WTC11 (cell line): ENCODE measurements at regions not wholly inside any gene's neighbourhood (a gene's known extent, or its start where the extent isn't known, plus 50 kb on each side); places are given as distances from the start of the nearest gene placed in this dataset.

Source experiments
- ATAC-seq: fragments of 200-7000 bp; cut with Tn5 transposase; 2 replicates; pipeline ENCODE4 v1.10.0; 2021; ENCODE audit warnings: mild to moderate bottlenecking, moderate library complexity
- CTCF ChIA-PET: fragments of 300-600 bp; sonication (Branson Sonifier 250); formaldehyde crosslinking; loops from one replicate; lab custom pipeline; 2021; ENCODE audit warnings: antibody characterized with exemption; lab: Charles Lee
- POLR2A ChIA-PET: fragments of 350-600 bp; sonication (Branson Sonifier 250); formaldehyde crosslinking; loops from one replicate; lab custom pipeline; 2021; ENCODE audit warnings: antibody characterized with exemption; lab: Charles Lee
- DNase-seq: peaks from one replicate; pipeline ENCODE4 v3.0.0; 2021; ENCODE audit warnings: low spot score
- H3K27ac Mint-ChIP-seq: 2 replicates; pipeline ENCODE4 v1.8.0; 2021; ENCODE audit warnings: mixed read lengths
- H3K27me3 Mint-ChIP-seq: 2 replicates; pipeline ENCODE4 v1.8.0; 2021; ENCODE audit warnings: low read depth, mild to moderate bottlenecking, moderate library complexity, mixed read lengths
- H3K36me3 Mint-ChIP-seq: 2 replicates; pipeline ENCODE4 v1.8.0; 2021; ENCODE audit warnings: mixed read lengths
- H3K4me1 Mint-ChIP-seq: 2 replicates; pipeline ENCODE4 v1.8.0; 2022; ENCODE audit warnings: mixed read lengths
- H3K4me3 Mint-ChIP-seq: 2 replicates; pipeline ENCODE4 v1.8.0; 2021; ENCODE audit warnings: mild to moderate bottlenecking, moderate library complexity, mixed read lengths
- H3K9me3 Mint-ChIP-seq: 2 replicates; pipeline ENCODE4 v1.8.0; 2021; ENCODE audit warnings: mixed read lengths
- ARID4B ChIP-seq: sonication (generic); formaldehyde crosslinking; IDR thresholded peaks from 2 replicates; pipeline ENCODE4 v1.8.0; 2023; ENCODE audit warnings: missing genetic modification reagents, mild to moderate bottlenecking, borderline replicate concordance
- ATF1 ChIP-seq: sonication (generic); formaldehyde crosslinking; IDR thresholded peaks from 2 replicates; pipeline ENCODE4 v1.8.1; 2023; ENCODE audit warnings: mild to moderate bottlenecking, moderate library complexity, missing genetic modification reagents
- CTCF ChIP-seq: fragments of 200-600 bp; IDR thresholded peaks from 2 replicates; pipeline ENCODE4 v1.8.0; 2022; ENCODE audit warnings: antibody characterized with exemption
- EMX1 ChIP-seq: fragments of 250-450 bp; sonication (Bioruptor Pico); IDR thresholded peaks from 2 replicates; pipeline ENCODE4 v1.8.0; 2021; ENCODE audit warnings: mild to moderate bottlenecking
- ERG ChIP-seq: fragments of 250-450 bp; sonication (Bioruptor Pico); IDR thresholded peaks from 2 replicates; pipeline ENCODE4 v1.8.0; 2021; ENCODE audit warnings: mild to moderate bottlenecking
- FOXP4 ChIP-seq: sonication (generic); formaldehyde crosslinking; IDR thresholded peaks from 2 replicates; pipeline ENCODE4 v1.8.0; 2022; ENCODE audit warnings: mild to moderate bottlenecking, missing genetic modification reagents
- GABPB1 ChIP-seq: sonication (generic); formaldehyde crosslinking; IDR thresholded peaks from 2 replicates; pipeline ENCODE4 v1.8.1; 2023; ENCODE audit warnings: mild to moderate bottlenecking, missing genetic modification reagents
- JUN ChIP-seq: sonication (generic); formaldehyde crosslinking; IDR thresholded peaks from 2 replicates; pipeline ENCODE4 v1.8.0; 2023; ENCODE audit warnings: mild to moderate bottlenecking, missing genetic modification reagents
- NFATC4 ChIP-seq: fragments of 250-450 bp; sonication (Bioruptor Pico); IDR thresholded peaks from 2 replicates; pipeline ENCODE4 v1.9.0; 2021; ENCODE audit warnings: mild to moderate bottlenecking
- PRRX2 ChIP-seq: fragments of 250-450 bp; sonication (Bioruptor Pico); IDR thresholded peaks from 2 replicates; pipeline ENCODE4 v1.8.0; 2021; ENCODE audit warnings: mild to moderate bottlenecking
- RELA ChIP-seq: sonication (generic); formaldehyde crosslinking; IDR thresholded peaks from 2 replicates; pipeline ENCODE4 v1.8.1; 2022; ENCODE audit warnings: missing genetic modification reagents, mild to moderate bottlenecking, borderline replicate concordance
- SMAD4 ChIP-seq: sonication (generic); formaldehyde crosslinking; IDR thresholded peaks from 2 replicates; pipeline ENCODE4 v1.8.0; 2022; ENCODE audit warnings: mild to moderate bottlenecking, missing genetic modification reagents
- SOX15 ChIP-seq: fragments of 250-450 bp; sonication (Bioruptor Pico); IDR thresholded peaks from 2 replicates; pipeline ENCODE4 v1.9.0; 2021; ENCODE audit warnings: mild to moderate bottlenecking
- SP1 ChIP-seq: sonication (generic); formaldehyde crosslinking; conservative IDR thresholded peaks from 2 replicates; pipeline ENCODE4 v1.8.1; 2022; ENCODE audit warnings: missing genetic modification reagents
- TEAD1 ChIP-seq: sonication (generic); formaldehyde crosslinking; IDR thresholded peaks from 2 replicates; pipeline ENCODE4 v1.8.0; 2022; ENCODE audit warnings: mild to moderate bottlenecking, missing genetic modification reagents
- TEAD4 ChIP-seq: sonication (generic); formaldehyde crosslinking; IDR thresholded peaks from 2 replicates; pipeline ENCODE4 v1.8.0; 2022; ENCODE audit warnings: mild to moderate bottlenecking, missing genetic modification reagents
- USF1 ChIP-seq: sonication (generic); formaldehyde crosslinking; IDR thresholded peaks from 2 replicates; pipeline ENCODE4 v1.8.0; 2022; ENCODE audit warnings: mild to moderate bottlenecking, missing genetic modification reagents
- USF2 ChIP-seq: sonication (generic); formaldehyde crosslinking; IDR thresholded peaks from 2 replicates; pipeline ENCODE4 v1.8.1; 2023; ENCODE audit warnings: mild to moderate bottlenecking, missing genetic modification reagents, moderate library complexity
- ZNF263 ChIP-seq: sonication (generic); formaldehyde crosslinking; IDR thresholded peaks from 2 replicates; pipeline ENCODE4 v1.8.1; 2022; ENCODE audit warnings: low read depth, mild to moderate bottlenecking, moderate library complexity, missing genetic modification reagents
- ZNF416 ChIP-seq: fragments of 250-450 bp; sonication (Bioruptor Pico); IDR thresholded peaks from 2 replicates; pipeline ENCODE4 v1.9.0; 2021; ENCODE audit warnings: mild to moderate bottlenecking, inconsistent platforms
- ZNF532 ChIP-seq: fragments of 250-450 bp; sonication (Bioruptor Pico); IDR thresholded peaks from 2 replicates; pipeline ENCODE4 v1.9.0; 2021; ENCODE audit warnings: mild to moderate bottlenecking, borderline replicate concordance

- H3K27me3 Mint-ChIP-seq = no peaks in the 10 kb centered on the region
- CTCF ChIA-PET = interaction anchor here (1.0 kb wide), 1 partner anchor 39 kb away, joined by 4 read pairs; no protein-coding TSS in a partner anchor
- H3K9me3 Mint-ChIP-seq = no peaks in the 10 kb centered on the region
- POLR2A ChIA-PET = no interaction called here
- no peak for ATAC-seq
- TF ChIP-seq ZNF416 (CRISPR knock-in tag) (no peak), JUN (no peak), USF2 (CRISPR knock-in tag) (no peak), GABPB1 (CRISPR knock-in tag) (no peak), NFATC4 (CRISPR knock-in tag) (no peak), ATF1 (CRISPR knock-in tag) (no peak), PRRX2 (CRISPR knock-in tag) (no peak), EMX1 (CRISPR knock-in tag) (no peak), TEAD1 (CRISPR knock-in tag) (no peak), TEAD4 (no peak), ZNF263 (CRISPR knock-in tag) (no peak), ERG (CRISPR knock-in tag) (no peak)
- H3K27ac Mint-ChIP-seq = no peak overlapping the region
- no peaks in the 10 kb centered on the region for H3K4me1 Mint-ChIP-seq
- DNase-seq = no peak
- no peaks in the 10 kb centered on the region for H3K36me3 Mint-ChIP-seq
- no peak overlapping the region for H3K4me3 Mint-ChIP-seq
Observed at GRCh38 chr2:57536535-57537231, 509.9 kb upstream of the VRK2 start.

- Mint-ChIP-seq H3K27ac (no peak overlapping the region), H3K4me1 (no peaks in the 10 kb centered on the region), H3K36me3 (no peaks in the 10 kb centered on the region), H3K27me3 (no peaks in the 10 kb centered on the region), H3K9me3 (no peaks in the 10 kb centered on the region), H3K4me3 (no peak overlapping the region)
- ChIA-PET POLR2A (no interaction called here), CTCF (interaction anchor here (1.0 kb wide), 2 partner anchors 10 to 11 kb away, joined by 3 read pairs; no protein-coding TSS in a partner anchor)
- ATAC-seq (no peak), DNase-seq (no peak)
- TF ChIP-seq ZNF532 (CRISPR knock-in tag) = no peak
- TF ChIP-seq SOX15 = no peak
- no peak for TF ChIP-seq RELA (CRISPR knock-in tag)
- TF ChIP-seq ARID4B = no peak
- no peak for TF ChIP-seq SMAD4 (CRISPR knock-in tag)
- TF ChIP-seq CTCF = no peak
- no peak for TF ChIP-seq SP1 (CRISPR knock-in tag)
- TF ChIP-seq FOXP4 = no peak
- TF ChIP-seq USF1 (CRISPR knock-in tag) = no peak
Observed at GRCh38 chr2:57539761-57540160, 506.8 kb upstream of the VRK2 start.
